Osteocyte (in vitro differentiated cells): ENCODE measurements at regions not wholly inside any gene's neighbourhood (a gene's known extent, or its start where the extent isn't known, plus 50 kb on each side); places are given as distances from the start of the nearest gene placed in this dataset.
"Not testable (repeated sequence)": the region's sequence is repeated elsewhere in the genome, so short reads cannot be mapped to it uniquely, and the experiment has no call there.

ENCODE experiments used
- DNase-seq: peaks from one replicate; pipeline ENCODE4 v3.0.0; 2021; ENCODE audit warnings: mixed read lengths; ENCODE audit not compliant: unreplicated experiment; ENCODE audit errors: extremely low spot score
- H3K27ac Mint-ChIP-seq: one replicate; pipeline ENCODE4 v1.8.0; 2021; ENCODE audit warnings: mild to moderate bottlenecking, mixed read lengths; ENCODE audit not compliant: unreplicated experiment
- H3K27me3 Mint-ChIP-seq: one replicate; pipeline ENCODE4 v1.8.0; 2021; ENCODE audit warnings: mixed read lengths; ENCODE audit not compliant: unreplicated experiment
- H3K36me3 Mint-ChIP-seq: one replicate; pipeline ENCODE4 v1.8.0; 2021; ENCODE audit warnings: mixed read lengths; ENCODE audit not compliant: unreplicated experiment
- H3K4me1 Mint-ChIP-seq: one replicate; pipeline ENCODE4 v1.8.0; 2021; ENCODE audit warnings: mixed read lengths; ENCODE audit not compliant: unreplicated experiment
- H3K4me3 Mint-ChIP-seq: one replicate; pipeline ENCODE4 v1.8.0; 2021; ENCODE audit warnings: mild to moderate bottlenecking, moderate library complexity, mixed read lengths; ENCODE audit not compliant: unreplicated experiment
- H3K9me3 Mint-ChIP-seq: one replicate; pipeline ENCODE4 v1.8.0; 2021; ENCODE audit warnings: mixed read lengths; ENCODE audit not compliant: unreplicated experiment
- CTCF ChIP-seq: fragments of 200-600 bp; sonication (generic); IDR thresholded peaks from 2 replicates; pipeline ENCODE4 v1.5.0; 2021; ENCODE audit warnings: antibody characterized with exemption, mild to moderate bottlenecking, moderate library complexity

- no peaks in the 10 kb centered on the region for H3K36me3 Mint-ChIP-seq
- H3K4me3 Mint-ChIP-seq: no peak overlapping the region
- no peaks in the 10 kb centered on the region for H3K27me3 Mint-ChIP-seq
- no peak for DNase-seq
- TF ChIP-seq CTCF: no peak
- no peaks in the 10 kb centered on the region for H3K9me3 Mint-ChIP-seq
- no peaks in the 10 kb centered on the region for H3K4me1 Mint-ChIP-seq
- no peak overlapping the region for H3K27ac Mint-ChIP-seq
Observed at GRCh38 chr4:159416996-159417395, 314.1 kb downstream of the RAPGEF2 start.

GRCh38 chr4:159420162-159421057 lies 317.5 kb downstream of the RAPGEF2 start:
- no peak for DNase-seq
- Mint-ChIP-seq H3K4me3 (no peak overlapping the region), H3K4me1 (no peaks in the 10 kb centered on the region), H3K9me3 (no peaks in the 10 kb centered on the region), H3K27me3 (no peaks in the 10 kb centered on the region), H3K27ac (no peak overlapping the region), H3K36me3 (no peaks in the 10 kb centered on the region)
- no peak for TF ChIP-seq CTCF

GRCh38 chr4:159421058-159421419 lies 318.2 kb downstream of the RAPGEF2 start:
- not testable (repeated sequence) for H3K27ac Mint-ChIP-seq, H3K4me1 Mint-ChIP-seq

GRCh38 chr4:159422019-159422418 lies 319.1 kb downstream of the RAPGEF2 start:
- TF ChIP-seq CTCF: no peak
- Mint-ChIP-seq H3K9me3 (no peaks in the 10 kb centered on the region), H3K4me3 (no peak overlapping the region), H3K36me3 (no peaks in the 10 kb centered on the region), H3K27ac (no peak overlapping the region), H3K27me3 (no peaks in the 10 kb centered on the region), H3K4me1 (peaks cover 1% of the 10 kb centered on the region)
- DNase-seq: no peak

More at GRCh38 chr4:159421058-159421419, 318.2 kb downstream of the RAPGEF2 start:
- H3K4me3 Mint-ChIP-seq, DNase-seq, H3K9me3 Mint-ChIP-seq, H3K36me3 Mint-ChIP-seq, H3K27me3 Mint-ChIP-seq: not testable (repeated sequence)

- DNase-seq: no peak
- no peak overlapping the region for H3K27ac Mint-ChIP-seq
Observed at GRCh38 chr4:159422626-159423025, 319.7 kb downstream of the RAPGEF2 start.

More at GRCh38 chr4:159422626-159423025, 319.7 kb downstream of the RAPGEF2 start:
- no peaks in the 10 kb centered on the region for H3K36me3 Mint-ChIP-seq
- TF ChIP-seq CTCF: no peak
- H3K4me3 Mint-ChIP-seq: no peak overlapping the region
- H3K4me1 Mint-ChIP-seq: peaks cover 1% of the 10 kb centered on the region
- no peaks in the 10 kb centered on the region for H3K9me3 Mint-ChIP-seq
- no peaks in the 10 kb centered on the region for H3K27me3 Mint-ChIP-seq
